Neural progenitor cell (in vitro differentiated cells): ENCODE measurements at regions not wholly inside any gene's neighbourhood (a gene's known extent, or its start where the extent isn't known, plus 50 kb on each side); places are given as distances from the start of the nearest gene placed in this dataset.

Experiments used
- DNase-seq: peaks from one replicate; pipeline ENCODE4 v3.0.0-alpha.2; 2016; ENCODE audit warnings: low spot score
- H2AFZ ChIP-seq: fragments of 200-600 bp; sonication (generic); replicated peaks from 2 replicates; pipeline ENCODE4 v1.6.1; 2016; ENCODE audit warnings: antibody characterized with exemption
- H3F3A ChIP-seq: fragments of 200-600 bp; sonication (generic); 2 replicates; pipeline ENCODE4 v1.6.1; 2016; ENCODE audit warnings: antibody characterized with exemption, low read depth
- H3K27ac ChIP-seq: fragments of 200-600 bp; sonication (generic); 2 replicates; pipeline ENCODE4 v1.5.1; 2016; ENCODE audit warnings: mild to moderate bottlenecking
- H3K27me3 ChIP-seq: fragments of 200-600 bp; sonication (generic); 2 replicates; pipeline ENCODE4 v1.6.1; 2016; ENCODE audit warnings: mild to moderate bottlenecking, moderate library complexity
- H3K36me3 ChIP-seq: fragments of 200-600 bp; sonication (generic); 2 replicates; pipeline ENCODE4 v1.5.1; 2016
- H3K4me1 ChIP-seq: fragments of 200-600 bp; sonication (generic); 2 replicates; pipeline ENCODE4 v1.6.1; 2016; ENCODE audit warnings: mixed run types
- H3K4me2 ChIP-seq: fragments of 200-600 bp; sonication (generic); 2 replicates; pipeline ENCODE4 v1.6.1; 2016
- H3K4me3 ChIP-seq: fragments of 200-600 bp; sonication (generic); 2 replicates; pipeline ENCODE4 v1.5.1; 2016
- H3K79me2 ChIP-seq: fragments of 200-600 bp; sonication (generic); 2 replicates; pipeline ENCODE4 v1.6.1; 2016; ENCODE audit warnings: low read depth
- H3K9ac ChIP-seq: fragments of 200-600 bp; sonication (generic); 2 replicates; pipeline ENCODE4 v1.6.1; 2016
- H3K9me3 ChIP-seq: fragments of 200-600 bp; sonication (generic); 2 replicates; pipeline ENCODE4 v1.5.1; 2016; ENCODE audit warnings: low read depth
- H4K20me1 ChIP-seq: fragments of 200-600 bp; sonication (generic); 2 replicates; pipeline ENCODE4 v1.6.1; 2016; ENCODE audit warnings: low read depth
- H3K27ac Mint-ChIP-seq: 3 replicates; pipeline ENCODE4 v1.8.0; 2021; ENCODE audit warnings: mixed read lengths
- H3K27me3 Mint-ChIP-seq: 2 replicates; pipeline ENCODE4 v1.8.0; 2022; ENCODE audit warnings: low read depth, mild to moderate bottlenecking, inconsistent platforms, moderate library complexity, mixed read lengths; ENCODE audit not compliant: insufficient read depth
- H3K36me3 Mint-ChIP-seq: 3 replicates; pipeline ENCODE4 v1.8.0; 2021; ENCODE audit warnings: mixed read lengths
- H3K4me1 Mint-ChIP-seq: 3 replicates; pipeline ENCODE4 v1.8.0; 2021; ENCODE audit warnings: mixed read lengths
- H3K4me3 Mint-ChIP-seq: 3 replicates; pipeline ENCODE4 v1.8.0; 2021; ENCODE audit warnings: mild to moderate bottlenecking, moderate library complexity, mixed read lengths
- H3K9me3 Mint-ChIP-seq: 3 replicates; pipeline ENCODE4 v1.8.0; 2020; ENCODE audit warnings: mixed read lengths
- CTCF ChIP-seq: fragments of 200-600 bp; sonication (generic); IDR thresholded peaks from 2 replicates; pipeline ENCODE4 v1.5.1; 2017; ENCODE audit warnings: antibody characterized with exemption, mild to moderate bottlenecking
- EZH2 ChIP-seq: fragments of 200-600 bp; sonication (generic); IDR thresholded peaks from 2 replicates; pipeline ENCODE4 v1.6.1; 2017; ENCODE audit warnings: antibody characterized with exemption, mild to moderate bottlenecking, moderate library complexity
- EZH2phosphoT487 ChIP-seq: fragments of 200-600 bp; sonication (generic); IDR thresholded peaks from 2 replicates; pipeline ENCODE4 v1.6.1; 2017; ENCODE audit warnings: antibody characterized with exemption

DNA sequence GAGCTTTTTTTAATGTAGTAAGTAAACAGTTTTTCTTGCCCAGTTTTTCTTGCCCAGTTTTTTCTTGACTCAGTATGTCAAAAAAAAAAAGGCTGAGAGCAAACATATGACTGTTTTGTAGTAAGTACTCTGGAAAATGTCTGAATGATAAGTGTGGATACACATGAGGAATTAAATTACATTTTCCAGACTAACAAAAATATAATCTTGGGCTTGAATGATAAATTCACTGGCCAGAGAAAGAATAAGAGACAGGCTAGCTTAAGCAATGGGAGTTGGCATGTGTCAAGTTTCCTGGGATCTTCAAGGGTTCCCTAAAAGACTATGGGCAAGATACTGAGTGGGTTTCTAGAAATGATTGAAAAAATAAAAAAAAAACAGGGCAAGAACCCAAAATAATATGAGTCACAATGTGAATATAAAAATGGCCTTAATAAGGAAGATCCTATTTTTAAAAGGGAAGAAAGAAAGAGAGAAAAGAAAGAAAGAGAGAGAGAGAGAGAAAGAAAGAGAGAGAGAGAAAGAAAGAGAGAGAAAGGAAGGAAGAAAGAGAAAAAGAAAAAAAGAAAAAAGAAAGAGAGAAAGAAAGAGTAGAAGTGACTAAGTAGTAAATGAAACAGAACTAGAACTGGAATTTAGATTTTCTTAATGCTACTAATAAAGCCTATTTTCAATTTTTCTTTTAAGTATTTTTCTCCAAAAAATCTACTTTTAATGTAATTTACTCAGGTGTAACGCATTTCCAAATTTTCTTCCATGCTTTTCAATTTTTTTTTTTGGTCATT is 60.2 kb downstream of the TFPI2 start:
- H3K4me3 Mint-ChIP-seq = no peak overlapping the region
- H3K4me1 ChIP-seq = no peaks in the 10 kb centered on the region
- no peaks in the 10 kb centered on the region for H3K79me2 ChIP-seq
- H3K4me2 ChIP-seq = no peak overlapping the region
- H3K27ac ChIP-seq = no peak overlapping the region
- no peak for DNase-seq
- H3K27me3 ChIP-seq = no peaks in the 10 kb centered on the region
- H3K9me3 Mint-ChIP-seq = no peaks in the 10 kb centered on the region
- no peaks in the 10 kb centered on the region for H3K36me3 Mint-ChIP-seq
- no peak overlapping the region for H3K27ac Mint-ChIP-seq
- H3K4me1 Mint-ChIP-seq = no peaks in the 10 kb centered on the region
- no peak overlapping the region for H2AFZ ChIP-seq
- H3K36me3 ChIP-seq = no peaks in the 10 kb centered on the region
- TF ChIP-seq CTCF (no peak), EZH2phosphoT487 (no peak), EZH2 (no peak)
- no peak overlapping the region for H3K4me3 ChIP-seq
- no peaks in the 10 kb centered on the region for H3K9me3 ChIP-seq
- H4K20me1 ChIP-seq = no peaks in the 10 kb centered on the region
- H3K27me3 Mint-ChIP-seq = no peaks in the 10 kb centered on the region
- no peak overlapping the region for H3K9ac ChIP-seq
- H3F3A ChIP-seq = no peaks in the 10 kb centered on the region

DNA sequence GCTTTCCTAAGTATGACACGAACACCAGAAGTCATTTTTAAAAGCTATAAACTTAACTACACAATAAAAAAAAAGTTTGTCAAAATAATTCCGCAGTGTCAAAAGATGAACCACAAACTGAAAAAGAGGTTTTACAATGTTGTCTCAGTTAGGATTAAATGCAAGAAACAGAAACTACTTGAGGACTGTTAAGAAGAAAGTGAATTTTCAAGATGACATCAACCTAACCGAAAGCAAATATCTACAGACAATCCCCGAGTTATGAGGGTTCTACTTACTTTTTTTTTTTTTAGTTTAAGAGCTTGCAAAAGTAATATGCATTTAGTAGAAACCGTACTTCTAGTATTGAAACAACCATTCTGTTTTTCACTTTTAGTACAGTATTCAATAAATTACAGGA is 62.3 kb downstream of the TFPI2 start:
- H3K27me3 Mint-ChIP-seq = no peaks in the 10 kb centered on the region
- Histone ChIP-seq H3K79me2 (no peaks in the 10 kb centered on the region), H3F3A (no peaks in the 10 kb centered on the region), H3K4me3 (no peak overlapping the region), H2AFZ (no peak overlapping the region), H3K36me3 (no peaks in the 10 kb centered on the region), H3K4me1 (no peaks in the 10 kb centered on the region), H3K27ac (no peak overlapping the region), H4K20me1 (no peaks in the 10 kb centered on the region), H3K9ac (no peak overlapping the region), H3K4me2 (no peak overlapping the region), H3K27me3 (no peaks in the 10 kb centered on the region), H3K9me3 (no peaks in the 10 kb centered on the region)
- H3K27ac Mint-ChIP-seq = no peak overlapping the region
- DNase-seq = no peak
- TF ChIP-seq EZH2phosphoT487 (no peak), CTCF (no peak), EZH2 (no peak)
- H3K36me3 Mint-ChIP-seq = no peaks in the 10 kb centered on the region
- H3K4me3 Mint-ChIP-seq = no peak overlapping the region
- H3K9me3 Mint-ChIP-seq = no peaks in the 10 kb centered on the region
- no peaks in the 10 kb centered on the region for H3K4me1 Mint-ChIP-seq

DNA sequence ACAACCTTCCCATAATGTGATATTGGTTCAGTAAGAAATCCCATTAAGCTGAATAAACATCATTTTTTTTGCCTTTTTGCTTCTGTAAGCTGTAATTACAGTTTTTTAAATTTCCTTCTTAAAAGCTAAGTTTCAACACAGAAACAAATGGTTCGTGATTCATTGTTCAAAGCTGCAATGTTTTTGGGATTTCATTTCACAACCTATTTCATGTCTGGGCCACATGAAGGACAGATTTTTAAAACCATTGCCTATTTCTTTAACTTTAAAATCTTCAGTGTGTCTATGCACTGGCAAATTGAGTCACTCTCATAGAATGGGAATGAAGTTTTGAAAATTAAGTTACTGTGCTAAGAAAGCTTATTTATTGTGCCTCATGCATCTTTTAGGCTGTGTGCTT is 66.9 kb downstream of the TFPI2 start:
- Histone ChIP-seq H3F3A (no peaks in the 10 kb centered on the region), H3K4me2 (no peak overlapping the region), H3K4me3 (no peak overlapping the region), H3K4me1 (no peaks in the 10 kb centered on the region), H3K27ac (no peak overlapping the region), H3K9ac (no peak overlapping the region), H3K27me3 (no peaks in the 10 kb centered on the region), H4K20me1 (no peaks in the 10 kb centered on the region), H3K9me3 (no peaks in the 10 kb centered on the region), H2AFZ (no peak overlapping the region), H3K79me2 (no peaks in the 10 kb centered on the region), H3K36me3 (no peaks in the 10 kb centered on the region)
- TF ChIP-seq EZH2 (no peak), EZH2phosphoT487 (no peak), CTCF (no peak)
- peaks cover 7% of the 10 kb centered on the region for H3K27me3 Mint-ChIP-seq
- DNase-seq = no peak
- no peak overlapping the region for H3K4me3 Mint-ChIP-seq
- H3K36me3 Mint-ChIP-seq = no peaks in the 10 kb centered on the region
- H3K4me1 Mint-ChIP-seq = no peaks in the 10 kb centered on the region
- no peaks in the 10 kb centered on the region for H3K9me3 Mint-ChIP-seq
- H3K27ac Mint-ChIP-seq = no peak overlapping the region
